H9 (cell line): ENCODE measurements at regions not wholly inside any gene's neighbourhood (a gene's known extent, or its start where the extent isn't known, plus 50 kb on each side); places are given as distances from the start of the nearest gene placed in this dataset.

ENCODE experiments used
- DNase-seq: peaks from one replicate; pipeline ENCODE4 v3.0.0-alpha.2; 2017
- H2AFZ ChIP-seq: one replicate; pipeline ENCODE4 v1.6.1; 2013; ENCODE audit warnings: mild to moderate bottlenecking, low read length, control low read depth, moderate library complexity
- H2AK5ac ChIP-seq: 2 replicates; pipeline ENCODE4 v1.6.1; 2013; ENCODE audit warnings: low read length, control low read depth, mixed read lengths; ENCODE audit not compliant: insufficient read length
- H2BK120ac ChIP-seq: one replicate; pipeline ENCODE4 v1.6.1; 2013; ENCODE audit warnings: low read depth, mild to moderate bottlenecking, low read length, control low read depth, inconsistent platforms; ENCODE audit not compliant: poor library complexity, severe bottlenecking
- H2BK12ac ChIP-seq: 2 replicates; pipeline ENCODE4 v1.6.1; 2013; ENCODE audit warnings: low read length, control low read depth, mixed read lengths, low read depth; ENCODE audit not compliant: insufficient read length
- H2BK15ac ChIP-seq: 2 replicates; pipeline ENCODE4 v1.6.1; 2013; ENCODE audit warnings: low read depth, low read length, control low read depth
- H2BK20ac ChIP-seq: one replicate; pipeline ENCODE4 v1.6.1; 2013; ENCODE audit warnings: low read depth, mild to moderate bottlenecking, low read length, control low read depth, inconsistent platforms; ENCODE audit not compliant: poor library complexity, severe bottlenecking
- H2BK5ac ChIP-seq: 2 replicates; pipeline ENCODE4 v1.6.1; 2013; ENCODE audit warnings: low read length, control low read depth, mixed read lengths; ENCODE audit not compliant: insufficient read length
- H3K14ac ChIP-seq: 2 replicates; pipeline ENCODE4 v1.6.1; 2013; ENCODE audit warnings: low read length, control low read depth; ENCODE audit not compliant: insufficient read depth
- H3K18ac ChIP-seq: 2 replicates; pipeline ENCODE4 v1.6.1; 2013; ENCODE audit warnings: low read depth, mild to moderate bottlenecking, mixed read lengths, low read length, control low read depth; ENCODE audit not compliant: insufficient read length
- H3K23ac ChIP-seq: 2 replicates; pipeline ENCODE4 v1.6.1; 2013; ENCODE audit warnings: low read length, control low read depth, mixed read lengths, low read depth; ENCODE audit not compliant: insufficient read length
- H3K23me2 ChIP-seq: 2 replicates; pipeline ENCODE4 v1.6.1; 2013; ENCODE audit warnings: low read depth, mild to moderate bottlenecking, mixed read lengths, low read length, control low read depth; ENCODE audit not compliant: insufficient read length, poor library complexity, severe bottlenecking
- H3K27ac ChIP-seq: 2 replicates; pipeline ENCODE4 v1.5.1; 2013; ENCODE audit warnings: low read length, control low read depth, mixed read lengths, low read depth; ENCODE audit not compliant: insufficient read length
- H3K27me3 ChIP-seq: 2 replicates; pipeline ENCODE4 v1.6.1; 2013; ENCODE audit warnings: low read length, control low read depth, inconsistent platforms; ENCODE audit not compliant: insufficient read depth
- H3K4ac ChIP-seq: 2 replicates; pipeline ENCODE4 v1.6.1; 2013; ENCODE audit warnings: low read depth, mild to moderate bottlenecking, control low read depth, inconsistent platforms, low read length, moderate library complexity
- H3K4me1 ChIP-seq: 2 replicates; pipeline ENCODE4 v1.6.1; 2013; ENCODE audit warnings: low read length, control low read depth, inconsistent platforms; ENCODE audit not compliant: insufficient read depth
- H3K4me2 ChIP-seq: 2 replicates; pipeline ENCODE4 v1.6.1; 2013; ENCODE audit warnings: low read length, control low read depth, mixed read lengths; ENCODE audit not compliant: insufficient read length, insufficient read depth
- H3K56ac ChIP-seq: 2 replicates; pipeline ENCODE4 v1.6.1; 2013; ENCODE audit warnings: low read depth, mild to moderate bottlenecking, mixed read lengths, low read length, control low read depth; ENCODE audit not compliant: insufficient read length
- H3K79me1 ChIP-seq: 2 replicates; pipeline ENCODE4 v1.6.1; 2013; ENCODE audit warnings: low read depth, mild to moderate bottlenecking, moderate library complexity, low read length, control low read depth, inconsistent platforms; ENCODE audit not compliant: insufficient read depth, poor library complexity, severe bottlenecking
- H3K79me2 ChIP-seq: 2 replicates; pipeline ENCODE4 v1.6.1; 2013; ENCODE audit warnings: low read length, control low read depth, inconsistent platforms; ENCODE audit not compliant: insufficient read depth
- H3K9ac ChIP-seq: 2 replicates; pipeline ENCODE4 v1.6.1; 2013; ENCODE audit warnings: low read length, control low read depth, mixed read lengths; ENCODE audit not compliant: insufficient read length; ENCODE audit errors: extremely low read depth
- H3K9me3 ChIP-seq: one replicate; pipeline ENCODE4 v1.6.1; 2013; ENCODE audit warnings: low read depth, low read length, inconsistent platforms; ENCODE audit not compliant: control insufficient read depth
- H3T11ph ChIP-seq: one replicate; pipeline ENCODE4 v1.6.1; 2013; ENCODE audit warnings: mild to moderate bottlenecking, low read length, control low read depth, inconsistent platforms
- H4K20me1 ChIP-seq: one replicate; pipeline ENCODE4 v1.6.1; 2013; ENCODE audit not compliant: control insufficient read depth, insufficient read length, insufficient read depth
- H4K5ac ChIP-seq: 2 replicates; pipeline ENCODE4 v1.6.1; 2013; ENCODE audit warnings: low read depth, mild to moderate bottlenecking, mixed read lengths, low read length, control low read depth; ENCODE audit not compliant: insufficient read length
- H4K8ac ChIP-seq: replicated peaks from 2 replicates; pipeline ENCODE4 v1.6.1; 2013; ENCODE audit warnings: low read length, control low read depth, mixed read lengths, low read depth; ENCODE audit not compliant: insufficient read length
- H4K91ac ChIP-seq: 2 replicates; pipeline ENCODE4 v1.6.1; 2013; ENCODE audit warnings: low read depth, mild to moderate bottlenecking, moderate library complexity, mixed read lengths, low read length, control low read depth; ENCODE audit not compliant: insufficient read length
- H3K27ac Mint-ChIP-seq, 3 experiments: 2 replicates in 2 of 3; 3 replicates in 1 of 3; pipeline ENCODE4 v1.8.0; 2020 to 2021; ENCODE audit warnings: mixed read lengths in 3 of 3, mild to moderate bottlenecking in 1 of 3, moderate library complexity in 1 of 3
- H3K27me3 Mint-ChIP-seq: 2 replicates; pipeline ENCODE4 v1.8.0; 2021; ENCODE audit warnings: low read depth, mild to moderate bottlenecking, moderate library complexity, mixed read lengths
- H3K36me3 Mint-ChIP-seq, 3 experiments: 2 replicates in 2 of 3; 3 replicates in 1 of 3; pipeline ENCODE4 v1.8.0; 2020 to 2021; ENCODE audit warnings: low read depth in 3 of 3, mixed read lengths in 3 of 3; ENCODE audit not compliant: insufficient read depth in 1 of 3
- H3K4me1 Mint-ChIP-seq, 2 experiments: 2 replicates each; pipeline ENCODE4 v1.8.0; 2020; ENCODE audit warnings: mixed read lengths in 2 of 2
- H3K4me3 Mint-ChIP-seq, 2 experiments: 2 replicates in 1 of 2; 3 replicates in 1 of 2; pipeline ENCODE4 v1.8.0; 2020 to 2021; ENCODE audit warnings: mild to moderate bottlenecking in 2 of 2, mixed read lengths in 2 of 2, moderate library complexity in 1 of 2
- H3K9me3 Mint-ChIP-seq, 2 experiments: 2 replicates in 1 of 2; 3 replicates in 1 of 2; pipeline ENCODE4 v1.8.0; 2020; ENCODE audit warnings: mild to moderate bottlenecking in 2 of 2, mixed read lengths in 2 of 2, moderate library complexity in 1 of 2
- WGBS: extraction: QIAGEN DNeasy Blood & Tissue Kit; methylation state at CpG from one replicate; pipeline ENCODE4 v1.1.7; 2013; ENCODE audit warnings: missing lambda C conversion rate, low lambda C conversion rate, mixed read lengths; ENCODE audit not compliant: insufficient read length; ENCODE audit errors: extremely low coverage; 5-methylcytosine and 5-hydroxymethylcytosine counted together
- TF ChIP-seq, protein P1 (sequence below): fragments of 200-600 bp; sonication (generic); conservative IDR thresholded peaks from 3 replicates; pipeline ENCODE4 v1.8.0; 2021; ENCODE audit warnings: antibody characterized with exemption, mild to moderate bottlenecking

- no peak overlapping the region for H2BK20ac ChIP-seq
- H2AFZ ChIP-seq = no peak overlapping the region
- H3K9me3 ChIP-seq = no peaks in the 10 kb centered on the region
- no peak overlapping the region for H4K91ac ChIP-seq
- Mint-ChIP-seq H3K4me3 (no peak overlapping the region), H3K27me3 (no peaks in the 10 kb centered on the region), H3K27ac (no peak overlapping the region; a peak in 1 of 7 replicates), H3K36me3 (peaks cover 0 to 1% (median 0%) of the 10 kb centered on the region in 3 experiments; a peak in 2 of 7 replicates), H3K4me1 (peaks cover 4 to 5% of the 10 kb centered on the region in 2 experiments; a peak in 3 of 4 replicates), H3K9me3 (peaks cover 5 to 8% of the 10 kb centered on the region in 2 experiments; a peak in 4 of 5 replicates)
- no peak for DNase-seq
- no peak overlapping the region for H3K9ac ChIP-seq
- H3K23ac ChIP-seq = no peak overlapping the region
- H2BK120ac ChIP-seq = no peak overlapping the region
- no peak overlapping the region for H4K8ac ChIP-seq
- no peak overlapping the region for H3T11ph ChIP-seq
- no peak overlapping the region for H3K4me2 ChIP-seq
- H2AK5ac ChIP-seq = no peak overlapping the region
- H3K14ac ChIP-seq = no peak overlapping the region
- no peak overlapping the region for H2BK12ac ChIP-seq
- no peaks in the 10 kb centered on the region for H3K4me1 ChIP-seq
- H3K27me3 ChIP-seq = no peaks in the 10 kb centered on the region
- no peaks in the 10 kb centered on the region for H4K20me1 ChIP-seq
- H4K5ac ChIP-seq = no peak overlapping the region
- no peak overlapping the region for H3K4ac ChIP-seq
- H3K27ac ChIP-seq = no peak overlapping the region
- H3K18ac ChIP-seq = no peak overlapping the region
- TF ChIP-seq, protein P1, sequence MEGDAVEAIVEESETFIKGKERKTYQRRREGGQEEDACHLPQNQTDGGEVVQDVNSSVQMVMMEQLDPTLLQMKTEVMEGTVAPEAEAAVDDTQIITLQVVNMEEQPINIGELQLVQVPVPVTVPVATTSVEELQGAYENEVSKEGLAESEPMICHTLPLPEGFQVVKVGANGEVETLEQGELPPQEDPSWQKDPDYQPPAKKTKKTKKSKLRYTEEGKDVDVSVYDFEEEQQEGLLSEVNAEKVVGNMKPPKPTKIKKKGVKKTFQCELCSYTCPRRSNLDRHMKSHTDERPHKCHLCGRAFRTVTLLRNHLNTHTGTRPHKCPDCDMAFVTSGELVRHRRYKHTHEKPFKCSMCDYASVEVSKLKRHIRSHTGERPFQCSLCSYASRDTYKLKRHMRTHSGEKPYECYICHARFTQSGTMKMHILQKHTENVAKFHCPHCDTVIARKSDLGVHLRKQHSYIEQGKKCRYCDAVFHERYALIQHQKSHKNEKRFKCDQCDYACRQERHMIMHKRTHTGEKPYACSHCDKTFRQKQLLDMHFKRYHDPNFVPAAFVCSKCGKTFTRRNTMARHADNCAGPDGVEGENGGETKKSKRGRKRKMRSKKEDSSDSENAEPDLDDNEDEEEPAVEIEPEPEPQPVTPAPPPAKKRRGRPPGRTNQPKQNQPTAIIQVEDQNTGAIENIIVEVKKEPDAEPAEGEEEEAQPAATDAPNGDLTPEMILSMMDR = peak; percentile 69
- H2BK15ac ChIP-seq = no peak overlapping the region
- no peaks in the 10 kb centered on the region for H3K23me2 ChIP-seq
- no peak overlapping the region for H3K56ac ChIP-seq
- H2BK5ac ChIP-seq = no peak overlapping the region
- WGBS = no CpG with 5 or more reads among the region's 1 CpG
- H3K79me2 ChIP-seq = no peaks in the 10 kb centered on the region
- no peaks in the 10 kb centered on the region for H3K79me1 ChIP-seq
Observed at GRCh38 chr7:46776790-46777189, 805.1 kb downstream of the TNS3 start.
